ENCODE measurements at regions not wholly inside any gene's neighbourhood (a gene's known extent, or its start where the extent isn't known, plus 50 kb on each side); places are given as distances from the start of the nearest gene placed in this dataset.

- POLR2A ChIA-PET = no interaction called here
- DNase-seq (ENCODE audit: low read depth, low spot score) = no peak
- no peak overlapping the region for H3K4me3 ChIP-seq (ENCODE audit: low read depth, low read length)
- CTCF ChIA-PET = no interaction called here
- no peak for TF ChIP-seq CTCF (IDR thresholded peaks at IDR 0.05; ENCODE audit: insufficient read depth, low read length, missing control alignments)
These were observed 567.2 kb upstream of the ARRDC3 start for GRCh38 chr5:91950328-91950727.

- no peak for DNase-seq (ENCODE audit: low read depth, low spot score)
- ChIA-PET CTCF (no interaction called here), POLR2A (no interaction called here)
- no peak overlapping the region for H3K4me3 ChIP-seq (ENCODE audit: low read depth, low read length)
- no peak for TF ChIP-seq CTCF (IDR thresholded peaks at IDR 0.05; ENCODE audit: insufficient read depth, low read length, missing control alignments)
These were observed 563.8 kb upstream of the ARRDC3 start for GRCh38 chr5:91946870-91947269.

GRCh38 chr5:91941588-91941987 lies 558.5 kb upstream of the ARRDC3 start:
- H3K4me3 ChIP-seq (ENCODE audit: low read depth, low read length) = no peak overlapping the region
- CTCF ChIA-PET = no interaction called here
- POLR2A ChIA-PET = no interaction called here
- no peak for TF ChIP-seq CTCF (IDR thresholded peaks at IDR 0.05; ENCODE audit: insufficient read depth, low read length, missing control alignments)
- no peak for DNase-seq (ENCODE audit: low read depth, low spot score)

GRCh38 chr5:91938441-91938840 lies 555.3 kb upstream of the ARRDC3 start:
- ChIA-PET POLR2A (no interaction called here), CTCF (interaction anchor here (1.4 kb wide), 1 partner anchor 9 kb away, joined by 5 read pairs; no protein-coding TSS in a partner anchor)
- no peak overlapping the region for H3K4me3 ChIP-seq (ENCODE audit: low read depth, low read length)
- no peak for DNase-seq (ENCODE audit: low read depth, low spot score)
- TF ChIP-seq CTCF (IDR thresholded peaks at IDR 0.05; ENCODE audit: insufficient read depth, low read length, missing control alignments) = no peak

- no peak overlapping the region for H3K4me3 ChIP-seq (ENCODE audit: low read depth, low read length)
- POLR2A ChIA-PET = interaction anchor here (0.6 kb wide), 1 partner anchor 149 kb away, joined by 4 read pairs; no protein-coding TSS in a partner anchor
- no peak for TF ChIP-seq CTCF (IDR thresholded peaks at IDR 0.05; ENCODE audit: insufficient read depth, low read length, missing control alignments)
- no peak for DNase-seq (ENCODE audit: low read depth, low spot score)
- CTCF ChIA-PET = no interaction called here
These were observed 554.0 kb upstream of the ARRDC3 start for GRCh38 chr5:91937121-91937520.

GRCh38 chr5:91929522-91929817 lies 546.4 kb upstream of the ARRDC3 start:
- ChIA-PET POLR2A (no interaction called here), CTCF (interaction anchor here (1.0 to 2.2 kb wide), 6 partner anchors 9 to 18 kb away, joined by 4 to 8 read pairs (median 5); no protein-coding TSS in a partner anchor)
- no peak for DNase-seq (ENCODE audit: low read depth, low spot score)
- TF ChIP-seq CTCF (IDR thresholded peaks at IDR 0.05; ENCODE audit: insufficient read depth, low read length, missing control alignments) = no peak
- H3K4me3 ChIP-seq (ENCODE audit: low read depth, low read length) = no peak overlapping the region

Data from AG04449 (cell line).